ENCODE measurements at regions not wholly inside any gene's neighbourhood (a gene's known extent, or its start where the extent isn't known, plus 50 kb on each side); places are given as distances from the start of the nearest gene placed in this dataset.

- no peak for DNase-seq
Measured at GRCh38 chr10:131760416-131761166, 140.2 kb upstream of the PPP2R2D start.

GRCh38 chr10:131762789-131763696 is 137.8 kb upstream of the PPP2R2D start:
- no peak for DNase-seq

- no peak for DNase-seq
Measured at GRCh38 chr10:131764929-131765328, 135.9 kb upstream of the PPP2R2D start.

- DNase-seq = no peak
Measured at GRCh38 chr10:131766096-131766495, 134.7 kb upstream of the PPP2R2D start.

- no peak for DNase-seq
Measured at GRCh38 chr10:131767716-131768115, 133.1 kb upstream of the PPP2R2D start.

- DNase-seq = no peak
Measured at GRCh38 chr10:131769571-131770410, 131.0 kb upstream of the PPP2R2D start.

GRCh38 chr10:131770946-131771633 is 129.7 kb upstream of the PPP2R2D start:
- no peak for DNase-seq

- DNase-seq = no peak
Measured at GRCh38 chr10:131771634-131772358, 129.0 kb upstream of the PPP2R2D start.

GRCh38 chr10:131772441-131772840 is 128.4 kb upstream of the PPP2R2D start:
- DNase-seq = no peak

GRCh38 chr10:131773370-131774343 is 127.2 kb upstream of the PPP2R2D start:
- no peak for DNase-seq

GRCh38 chr10:131774681-131775085 is 126.1 kb upstream of the PPP2R2D start:
- no peak for DNase-seq

- no peak for DNase-seq
Measured at GRCh38 chr10:131775433-131775832, 125.4 kb upstream of the PPP2R2D start.

- no peak for DNase-seq
Measured at GRCh38 chr10:131775833-131776232, 125.0 kb upstream of the PPP2R2D start.

- DNase-seq = no peak
Measured at GRCh38 chr10:131776496-131776895, 124.3 kb upstream of the PPP2R2D start.

- DNase-seq = no peak
Measured at GRCh38 chr10:131777162-131777561, 123.6 kb upstream of the PPP2R2D start.

GRCh38 chr10:131777921-131778320 is 122.9 kb upstream of the PPP2R2D start:
- no peak for DNase-seq

- no peak for DNase-seq
Measured at GRCh38 chr10:131778385-131778784, 122.4 kb upstream of the PPP2R2D start.

- DNase-seq = no peak
Measured at GRCh38 chr10:131778842-131779241, 122.0 kb upstream of the PPP2R2D start.

GRCh38 chr10:131779661-131780394 is 121.0 kb upstream of the PPP2R2D start:
- no peak for DNase-seq

- no peak for DNase-seq
Measured at GRCh38 chr10:131781076-131781475, 119.7 kb upstream of the PPP2R2D start.
